ENCODE measurements at regions not wholly inside any gene's neighbourhood (a gene's known extent, or its start where the extent isn't known, plus 50 kb on each side); places are given as distances from the start of the nearest gene placed in this dataset.

GRCh38 chr10:65497837-65498236 lies 1428.0 kb upstream of the LRRTM3 start:
- TF ChIP-seq CTCF (IDR thresholded peaks at IDR 0.05; ENCODE audit: low read depth, low read length): no peak
- H3K4me3 ChIP-seq (replicated peaks in 1 of 2; ENCODE audit: low read depth in 2 of 2, low read length in 2 of 2): no peak overlapping the region
- DNase-seq (ENCODE audit: low read depth in 2 of 2): no peak

GRCh38 chr10:65500716-65501115 lies 1425.1 kb upstream of the LRRTM3 start:
- no peak overlapping the region for H3K4me3 ChIP-seq (replicated peaks in 1 of 2; ENCODE audit: low read depth in 2 of 2, low read length in 2 of 2)
- TF ChIP-seq CTCF (IDR thresholded peaks at IDR 0.05; ENCODE audit: low read depth, low read length): no peak
- no peak for DNase-seq (ENCODE audit: low read depth in 2 of 2)

- TF ChIP-seq CTCF (IDR thresholded peaks at IDR 0.05; ENCODE audit: low read depth, low read length): no peak
- DNase-seq (ENCODE audit: low read depth in 2 of 2): no peak
These were observed 1424.6 kb upstream of the LRRTM3 start for GRCh38 chr10:65501259-65501658.

GRCh38 chr10:65518379-65518778 lies 1407.5 kb upstream of the LRRTM3 start:
- TF ChIP-seq CTCF (IDR thresholded peaks at IDR 0.05; ENCODE audit: low read depth, low read length): no peak
- peak in 1 of 2 donors; percentile 43 for DNase-seq (ENCODE audit: low read depth in 2 of 2)
- no peak overlapping the region for H3K4me3 ChIP-seq (replicated peaks in 1 of 2; ENCODE audit: low read depth in 2 of 2, low read length in 2 of 2)

More at GRCh38 chr10:65501259-65501658, 1424.6 kb upstream of the LRRTM3 start:
- H3K4me3 ChIP-seq (replicated peaks in 1 of 2; ENCODE audit: low read depth in 2 of 2, low read length in 2 of 2): no peak overlapping the region

GRCh38 chr10:65528986-65529385 lies 1396.8 kb upstream of the LRRTM3 start:
- no peak for TF ChIP-seq CTCF (IDR thresholded peaks at IDR 0.05; ENCODE audit: low read depth, low read length)
- H3K4me3 ChIP-seq (replicated peaks in 1 of 2; ENCODE audit: low read depth in 2 of 2, low read length in 2 of 2): no peak overlapping the region
- no peak for DNase-seq (ENCODE audit: low read depth in 2 of 2)

GRCh38 chr10:65531545-65531944 lies 1394.3 kb upstream of the LRRTM3 start:
- no peak for TF ChIP-seq CTCF (IDR thresholded peaks at IDR 0.05; ENCODE audit: low read depth, low read length)
- no peak overlapping the region for H3K4me3 ChIP-seq (replicated peaks in 1 of 2; ENCODE audit: low read depth in 2 of 2, low read length in 2 of 2)
- no peak for DNase-seq (ENCODE audit: low read depth in 2 of 2)

GRCh38 chr10:65534771-65535170 lies 1391.1 kb upstream of the LRRTM3 start:
- TF ChIP-seq CTCF (IDR thresholded peaks at IDR 0.05; ENCODE audit: low read depth, low read length): no peak
- no peak overlapping the region for H3K4me3 ChIP-seq (replicated peaks in 1 of 2; ENCODE audit: low read depth in 2 of 2, low read length in 2 of 2)
- DNase-seq (ENCODE audit: low read depth in 2 of 2): no peak
